Kidney (tissue), 13 donors: ENCODE measurements at regions not wholly inside any gene's neighbourhood (a gene's known extent, or its start where the extent isn't known, plus 50 kb on each side); places are given as distances from the start of the nearest gene placed in this dataset.

Experiments used
- DNase-seq, 5 donors: peaks; one replicate each; pipeline ENCODE4 v3.0.0-alpha.2; 2013 to 2020
- FAIRE-seq: peaks from 2 replicates; lab custom pipeline; 2012; peaks lifted over from hg19 to GRCh38; lab: Jason Lieb, UNC
- H3K27ac ChIP-seq, 2 donors: one replicate each; pipeline ENCODE4 v1.7.0; 2013; ENCODE audit warnings: low read depth in 2 of 2, low read length in 2 of 2, inconsistent platforms in 1 of 2
- H3K27me3 ChIP-seq: one replicate; pipeline ENCODE4 v1.7.1; 2013; ENCODE audit warnings: low read length, inconsistent platforms; ENCODE audit not compliant: control insufficient read depth, insufficient read depth
- H3K36me3 ChIP-seq, 3 donors: one replicate each; pipeline versions ENCODE4 v1.7.0 to v1.7.1; 2013; ENCODE audit warnings: low read length in 3 of 3, control low read depth in 1 of 3, inconsistent platforms in 1 of 3; ENCODE audit not compliant: insufficient read depth in 3 of 3, control insufficient read depth in 2 of 3
- H3K4me1 ChIP-seq, 3 donors: one replicate each; pipeline versions ENCODE4 v1.7.0 to v1.7.1; 2013; ENCODE audit warnings: low read length in 3 of 3, inconsistent platforms in 1 of 3, low read depth in 1 of 3; ENCODE audit not compliant: control insufficient read depth in 2 of 3, insufficient read depth in 2 of 3
- H3K4me3 ChIP-seq, 3 donors: one replicate each; pipeline versions ENCODE4 v1.7.0 to v1.8.1; 2013; ENCODE audit warnings: low read length in 3 of 3, control low read depth in 1 of 3, inconsistent platforms in 1 of 3
- H3K9ac ChIP-seq, 3 donors: one replicate each; pipeline versions ENCODE4 v1.7.0 to v1.7.1; 2013; ENCODE audit warnings: low read length in 3 of 3, control low read depth in 1 of 3, inconsistent platforms in 1 of 3
- H3K9me3 ChIP-seq, 3 donors: one replicate each; pipeline versions ENCODE4 v1.7.0 to v1.7.1; 2013; ENCODE audit warnings: low read length in 3 of 3, control low read depth in 1 of 3, inconsistent platforms in 1 of 3; ENCODE audit not compliant: control insufficient read depth in 2 of 3, insufficient read depth in 1 of 3
- CTCF ChIP-seq: IDR thresholded peaks from 3 replicates; pipeline ENCODE4 v1.5.1; 2012; ENCODE audit warnings: mild to moderate bottlenecking, moderate library complexity, borderline replicate concordance; ENCODE audit not compliant: insufficient read depth; ENCODE audit errors: extremely low read depth
- intact Hi-C: fragments of 100-400 bp; cut with DNase I; formaldehyde crosslinking; loops from one replicate; pipeline ENCODE4 v1.11.1; 2022
- donor health status: control.
- donor health status: control.
- donor health status: control.
- donor health status: control.
- donor health status: control.
- donor health status: DM: yes; HTN: yes; CAD: no.
- donor health status: Normal renal cell carcinoma (clear cell type).

GRCh38 chr3:160130950-160131349 is 94.3 kb upstream of the C3orf80 start:
- no peak for TF ChIP-seq CTCF
- FAIRE-seq (no peak), DNase-seq (no peak)
- no peaks in the 10 kb centered on the region for H3K36me3 ChIP-seq
- intact Hi-C loops, result no loop called here
- H3K4me1 ChIP-seq, result no peaks in the 10 kb centered on the region
- H3K4me3 ChIP-seq, result no peak overlapping the region
- H3K9me3 ChIP-seq, result no peaks in the 10 kb centered on the region
- H3K27me3 ChIP-seq, result no peaks in the 10 kb centered on the region
- H3K9ac ChIP-seq, result no peak overlapping the region
- no peak overlapping the region for H3K27ac ChIP-seq

- H3K9me3 ChIP-seq, result no peaks in the 10 kb centered on the region
- no peak overlapping the region for H3K9ac ChIP-seq
- FAIRE-seq, result no peak
- no peaks in the 10 kb centered on the region for H3K27me3 ChIP-seq
- H3K27ac ChIP-seq, result no peak overlapping the region
- no peaks in the 10 kb centered on the region for H3K4me1 ChIP-seq
- intact Hi-C loops, result no loop called here
- no peaks in the 10 kb centered on the region for H3K36me3 ChIP-seq
- H3K4me3 ChIP-seq, result no peak overlapping the region
- no peak for DNase-seq
- no peak for TF ChIP-seq CTCF
Observed at GRCh38 chr3:160132226-160132625, 93.0 kb upstream of the C3orf80 start.

- no peaks in the 10 kb centered on the region for H3K4me1 ChIP-seq
- intact Hi-C loops, result no loop called here
- no peak overlapping the region for H3K4me3 ChIP-seq
- H3K9me3 ChIP-seq, result no peaks in the 10 kb centered on the region
- no peak overlapping the region for H3K27ac ChIP-seq
- no peaks in the 10 kb centered on the region for H3K27me3 ChIP-seq
- TF ChIP-seq CTCF, result no peak
- DNase-seq, result no peak
- no peak overlapping the region for H3K9ac ChIP-seq
- no peak for FAIRE-seq
- no peaks in the 10 kb centered on the region for H3K36me3 ChIP-seq
Observed at GRCh38 chr3:160133757-160134156, 91.5 kb upstream of the C3orf80 start.

GRCh38 chr3:160134454-160134853 is 90.8 kb upstream of the C3orf80 start:
- H3K9ac ChIP-seq, result no peak overlapping the region

More at GRCh38 chr3:160134454-160134853, 90.8 kb upstream of the C3orf80 start:
- Histone ChIP-seq H3K4me3 (no peak overlapping the region), H3K27me3 (no peaks in the 10 kb centered on the region), H3K27ac (no peak overlapping the region), H3K4me1 (no peaks in the 10 kb centered on the region), H3K36me3 (no peaks in the 10 kb centered on the region), H3K9me3 (no peaks in the 10 kb centered on the region)
- TF ChIP-seq CTCF, result no peak
- intact Hi-C loops, result no loop called here
- DNase-seq (no peak), FAIRE-seq (no peak)
